GM20431 (cell line): ENCODE measurements at regions not wholly inside any gene's neighbourhood (a gene's known extent, or its start where the extent isn't known, plus 50 kb on each side); places are given as distances from the start of the nearest gene placed in this dataset.

Experiments used
- in situ Hi-C: fragments of 300-500 bp; cut with MseI, MboI; formaldehyde crosslinking; loops from one replicate; pipeline ENCODE4 v1.15.0; 2020; ENCODE audit warnings: low sequenced_read_pairs; ENCODE audit not compliant: unreplicated experiment

DNA sequence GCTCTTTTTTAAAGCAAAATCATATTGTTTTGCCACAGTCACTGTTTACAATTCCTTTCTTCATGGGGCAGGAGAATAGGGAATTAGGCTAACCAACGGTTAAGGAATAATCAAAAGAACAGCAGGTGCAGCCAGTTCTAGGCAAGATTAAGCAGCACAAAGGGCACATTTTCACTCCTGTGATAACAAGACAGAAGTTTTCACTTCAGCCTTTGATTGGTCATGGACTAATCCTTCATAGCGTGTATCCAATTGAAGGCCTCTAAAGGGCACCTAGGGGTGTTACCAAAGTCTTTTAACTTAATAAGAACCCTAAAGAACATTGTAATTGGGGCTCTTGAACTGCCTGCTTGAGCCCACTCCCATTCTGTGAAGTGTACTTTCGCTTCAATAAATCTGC, 206.9 kb upstream of the AMIGO2 start:
- in situ Hi-C loops = loop anchor here (25.0 kb wide), 1 partner anchor 199 kb away; the partner anchor contains the start of genes AMIGO2 and PCED1B
